Upper lobe of left lung (tissue), 6 donors: ENCODE measurements at regions not wholly inside any gene's neighbourhood (a gene's known extent, or its start where the extent isn't known, plus 50 kb on each side); places are given as distances from the start of the nearest gene placed in this dataset.

Experiments used
- ATAC-seq, 2 donors: fragments of 200-7000 bp; cut with Tn5 transposase; one replicate each; pipeline ENCODE4 v1.9.1; 2022; ENCODE audit warnings: mild to moderate bottlenecking in 2 of 2, moderate library complexity in 2 of 2; ENCODE audit not compliant: low FRiP score in 2 of 2
- DNase-seq, 2 donors: peaks; one replicate each; pipeline ENCODE4 v3.0.0-alpha.2; 2019 to 2020
- H3K27ac ChIP-seq, 4 donors: fragments of 200-600 bp; sonication (generic); one replicate each; pipeline ENCODE4 v1.5.1; 2016 to 2019
- H3K27me3 ChIP-seq, 4 donors: fragments of 200-600 bp; sonication (generic); one replicate each; pipeline ENCODE4 v1.5.1; 2017 to 2019
- H3K36me3 ChIP-seq, 4 donors: fragments of 200-600 bp; sonication (generic); one replicate each; pipeline ENCODE4 v1.5.1; 2016 to 2019
- H3K4me1 ChIP-seq, 4 donors: fragments of 200-600 bp; sonication (generic); one replicate each; pipeline ENCODE4 v1.5.1; 2018 to 2019
- H3K4me3 ChIP-seq, 4 donors: fragments of 200-600 bp; sonication (generic); one replicate each; pipeline ENCODE4 v1.5.1; 2017 to 2019; ENCODE audit warnings: mild to moderate bottlenecking in 2 of 4, moderate library complexity in 1 of 4
- H3K9me3 ChIP-seq, 4 donors: fragments of 200-600 bp; sonication (generic); one replicate each; pipeline ENCODE4 v1.5.1; 2018 to 2019
- EP300 ChIP-seq, 4 donors: sonication (generic); formaldehyde crosslinking; IDR thresholded peaks; one replicate each; pipeline ENCODE4 v1.5.1; 2017; ENCODE audit warnings: antibody characterized with exemption in 4 of 4, control low read depth in 2 of 4
- POLR2A ChIP-seq, 4 donors: fragments of 450-650 bp; IDR thresholded peaks; one replicate each; pipeline ENCODE4 v1.5.1; 2016 to 2017; ENCODE audit warnings: antibody characterized with exemption in 4 of 4, mild to moderate bottlenecking in 2 of 4
- POLR2AphosphoS5 ChIP-seq, 2 donors: sonication (generic); formaldehyde crosslinking; IDR thresholded peaks; one replicate each; pipeline ENCODE4 v1.5.1; 2017; ENCODE audit warnings: antibody characterized with exemption in 2 of 2
- WGBS, 2 donors: methylation state at CpG; one replicate each; pipeline ENCODE4 v1.1.5; 2017 to 2018; 5-methylcytosine and 5-hydroxymethylcytosine counted together
- TF ChIP-seq, protein P1 (sequence below), 6 experiments: fragments of 450-650 bp in 4 of 6; fragments of 200-600 bp in 2 of 6; sonication (generic) in 2 of 6; IDR thresholded peaks; one replicate each; pipeline ENCODE4 v1.5.1; 2016 to 2019; ENCODE audit warnings: antibody characterized with exemption in 6 of 6
- donor health status: DM: no; HTN: no; CAD: no; lungs with moderate emphysema.
- donor health status: DM: no; HTN: yes; CAD: no; lungs with severe emphysema.

- ATAC-seq (no peak), DNase-seq (no peak)
- WGBS, 2 donors, result 68 to 75% methylated on average over 7 of the region's 7 CpGs
Measured at GRCh38 chr18:3397031-3397750, 52.8 kb upstream of the TGIF1 start.

DNA sequence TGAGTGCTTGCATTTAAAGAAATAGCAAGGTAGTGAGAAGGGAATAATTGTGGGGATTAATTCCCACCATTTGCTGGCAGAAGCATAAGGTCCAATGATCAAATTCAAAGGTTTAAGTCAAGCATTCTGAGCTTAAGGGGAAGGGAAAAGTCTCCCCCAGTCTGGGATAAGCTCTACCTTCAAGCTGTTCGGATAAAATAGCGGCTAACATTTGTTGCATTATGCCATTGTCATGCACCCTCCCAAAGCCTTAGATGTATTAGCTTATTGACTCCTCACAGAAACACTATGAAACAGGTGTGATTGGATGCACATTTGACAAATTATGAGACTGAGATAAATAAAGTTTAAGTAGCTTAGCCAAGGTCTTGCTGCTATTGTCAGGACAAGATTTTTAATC, 52.2 kb upstream of the TGIF1 start:
- Histone ChIP-seq H3K4me1 (no peaks in the 10 kb centered on the region), H3K36me3 (no peaks in the 10 kb centered on the region), H3K9me3 (peaks cover 0 to 9% (median 3%) of the 10 kb centered on the region in 4 donors), H3K27ac (no peak overlapping the region), H3K4me3 (no peak overlapping the region), H3K27me3 (no peaks in the 10 kb centered on the region)
- ATAC-seq (no peak), DNase-seq (no peak)
- WGBS, 2 donors, result 62 to 97% methylated on average over 2 of the region's 2 CpGs
- TF ChIP-seq POLR2AphosphoS5 (IDR thresholded peaks at IDR 0.05), result no peak
- TF ChIP-seq, protein P1, sequence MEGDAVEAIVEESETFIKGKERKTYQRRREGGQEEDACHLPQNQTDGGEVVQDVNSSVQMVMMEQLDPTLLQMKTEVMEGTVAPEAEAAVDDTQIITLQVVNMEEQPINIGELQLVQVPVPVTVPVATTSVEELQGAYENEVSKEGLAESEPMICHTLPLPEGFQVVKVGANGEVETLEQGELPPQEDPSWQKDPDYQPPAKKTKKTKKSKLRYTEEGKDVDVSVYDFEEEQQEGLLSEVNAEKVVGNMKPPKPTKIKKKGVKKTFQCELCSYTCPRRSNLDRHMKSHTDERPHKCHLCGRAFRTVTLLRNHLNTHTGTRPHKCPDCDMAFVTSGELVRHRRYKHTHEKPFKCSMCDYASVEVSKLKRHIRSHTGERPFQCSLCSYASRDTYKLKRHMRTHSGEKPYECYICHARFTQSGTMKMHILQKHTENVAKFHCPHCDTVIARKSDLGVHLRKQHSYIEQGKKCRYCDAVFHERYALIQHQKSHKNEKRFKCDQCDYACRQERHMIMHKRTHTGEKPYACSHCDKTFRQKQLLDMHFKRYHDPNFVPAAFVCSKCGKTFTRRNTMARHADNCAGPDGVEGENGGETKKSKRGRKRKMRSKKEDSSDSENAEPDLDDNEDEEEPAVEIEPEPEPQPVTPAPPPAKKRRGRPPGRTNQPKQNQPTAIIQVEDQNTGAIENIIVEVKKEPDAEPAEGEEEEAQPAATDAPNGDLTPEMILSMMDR (IDR thresholded peaks at IDR 0.05), result no peak
- no peak for TF ChIP-seq POLR2A (IDR thresholded peaks at IDR 0.05)
- no peak for TF ChIP-seq EP300 (IDR thresholded peaks at IDR 0.05)

More at GRCh38 chr18:3397031-3397750, 52.8 kb upstream of the TGIF1 start:
- TF ChIP-seq, protein P1 (IDR thresholded peaks at IDR 0.05), result no peak
- TF ChIP-seq POLR2A (IDR thresholded peaks at IDR 0.05) (no peak), EP300 (IDR thresholded peaks at IDR 0.05) (no peak), POLR2AphosphoS5 (IDR thresholded peaks at IDR 0.05) (no peak)
- H3K9me3 ChIP-seq, result peaks cover 0 to 9% (median 3%) of the 10 kb centered on the region in 4 donors
- no peak overlapping the region for H3K4me3 ChIP-seq
- no peaks in the 10 kb centered on the region for H3K27me3 ChIP-seq
- H3K36me3 ChIP-seq, result no peaks in the 10 kb centered on the region
- H3K27ac ChIP-seq, result no peak overlapping the region
- no peaks in the 10 kb centered on the region for H3K4me1 ChIP-seq
